ENCODE measurements at regions not wholly inside any gene's neighbourhood (a gene's known extent, or its start where the extent isn't known, plus 50 kb on each side); places are given as distances from the start of the nearest gene placed in this dataset.

- peak; percentile 11 for DNase-seq (ENCODE audit: low spot score)
Measured at GRCh38 chr3:102235679-102236078, 199.1 kb upstream of the ZPLD1 start.

- DNase-seq (ENCODE audit: low spot score), result no peak
Measured at GRCh38 chr3:102237181-102237580, 197.6 kb upstream of the ZPLD1 start.

- DNase-seq (ENCODE audit: low spot score), result no peak
Measured at GRCh38 chr3:102237838-102238237, 197.0 kb upstream of the ZPLD1 start.

DNA sequence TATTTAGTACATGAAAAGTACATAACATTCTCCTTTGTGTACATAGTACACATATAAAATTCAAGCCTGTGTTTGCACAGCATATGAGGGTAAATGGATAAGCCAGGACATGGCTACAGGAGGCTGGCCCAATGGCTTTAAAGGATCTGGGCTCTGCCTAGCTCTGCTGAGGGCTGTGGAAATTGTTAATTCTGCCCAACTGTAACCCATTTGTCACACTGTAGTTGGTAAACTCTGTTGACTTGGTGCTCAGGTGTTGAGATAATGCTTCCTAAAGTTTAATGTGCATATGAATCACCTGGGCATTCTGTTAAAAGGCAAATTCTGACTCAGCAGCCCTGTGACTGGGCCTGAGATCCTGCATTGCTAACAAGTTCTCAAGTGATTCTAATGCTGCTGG, 196.5 kb upstream of the ZPLD1 start:
- peak; percentile 51 for DNase-seq (ENCODE audit: low spot score)

- DNase-seq (ENCODE audit: low spot score), result no peak
Measured at GRCh38 chr3:102240720-102241119, 194.1 kb upstream of the ZPLD1 start.

DNA sequence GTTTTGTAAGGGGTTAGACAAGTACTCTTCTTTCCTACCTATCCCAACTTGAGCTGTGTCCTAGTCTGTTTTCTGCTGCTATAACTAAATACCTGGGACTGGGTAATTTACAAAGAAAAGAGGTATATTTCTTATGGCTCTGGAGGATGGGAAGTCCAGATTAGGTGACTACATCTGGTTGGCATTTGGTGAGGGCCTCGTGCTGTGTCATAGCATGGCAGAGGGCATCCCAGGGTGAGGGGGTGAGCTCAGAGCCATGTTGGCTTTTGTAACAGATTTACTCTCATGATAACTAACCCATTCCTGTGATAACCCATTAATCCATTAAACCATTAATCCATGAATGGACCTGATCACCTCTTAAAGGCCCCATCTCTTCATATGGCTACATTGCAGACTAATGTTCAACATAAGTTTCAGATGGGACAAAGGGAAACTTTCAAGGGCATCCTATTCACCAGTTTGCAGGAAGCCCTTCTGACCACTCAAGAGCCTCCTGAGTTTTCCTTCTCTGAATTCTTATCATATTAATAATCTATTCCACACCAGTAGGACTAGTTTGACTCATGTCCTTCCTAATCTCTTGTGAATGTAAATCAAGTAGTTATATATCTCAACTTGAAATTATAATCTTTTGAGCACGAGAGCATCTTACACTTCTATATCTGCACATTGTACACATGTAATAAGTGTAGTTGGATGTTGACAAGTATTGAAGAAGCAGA, 185.7 kb upstream of the ZPLD1 start:
- DNase-seq (ENCODE audit: low spot score), result peak; percentile 5

GRCh38 chr3:102255736-102256135, 179.1 kb upstream of the ZPLD1 start:
- no peak for DNase-seq (ENCODE audit: low spot score)

DNA sequence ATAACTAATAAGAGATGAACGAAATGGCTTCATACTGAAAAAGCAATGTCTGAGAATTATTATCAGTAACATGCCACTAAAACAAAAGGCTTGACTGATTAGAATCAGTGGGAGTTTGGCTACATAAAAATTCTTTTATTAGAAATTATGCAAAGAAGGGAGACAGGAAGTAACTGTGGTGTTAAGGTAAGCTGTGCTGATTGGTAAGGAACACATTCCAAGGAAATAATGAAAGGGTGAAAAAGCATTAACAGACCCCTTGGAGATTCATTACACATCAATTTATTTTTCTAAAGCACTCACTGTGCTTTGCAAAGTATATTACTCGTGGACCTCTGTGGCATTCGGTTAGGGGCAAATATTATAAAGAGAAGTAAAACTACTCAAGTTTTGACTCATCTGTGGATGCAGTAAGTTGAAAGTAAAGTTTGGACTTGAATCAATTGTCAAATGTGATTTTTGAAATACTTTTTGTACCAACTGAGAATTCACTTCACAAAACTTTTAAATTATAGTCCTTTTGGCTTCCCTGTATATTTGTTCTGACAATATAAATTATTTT, 176.1 kb upstream of the ZPLD1 start:
- DNase-seq (ENCODE audit: low spot score), result no peak

DNA sequence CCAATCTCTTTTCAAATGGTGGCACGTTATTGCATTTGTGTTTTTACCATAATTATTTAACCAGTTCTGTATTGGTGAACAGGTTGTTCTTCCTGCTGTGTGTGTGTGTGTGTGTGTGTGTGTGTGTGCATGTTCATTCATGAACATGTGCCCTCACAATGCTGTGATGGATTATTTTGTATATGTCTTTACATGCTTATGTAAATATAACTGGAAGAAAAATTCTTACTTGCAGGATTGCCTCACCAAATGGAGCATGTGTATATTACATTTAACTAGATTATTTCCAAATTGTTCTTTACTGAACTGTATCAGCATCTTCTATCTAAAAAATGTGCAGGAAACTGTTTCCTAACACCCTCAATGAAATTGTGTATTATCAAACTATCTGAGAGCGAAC, 175.2 kb upstream of the ZPLD1 start:
- no peak for DNase-seq (ENCODE audit: low spot score)

DNA sequence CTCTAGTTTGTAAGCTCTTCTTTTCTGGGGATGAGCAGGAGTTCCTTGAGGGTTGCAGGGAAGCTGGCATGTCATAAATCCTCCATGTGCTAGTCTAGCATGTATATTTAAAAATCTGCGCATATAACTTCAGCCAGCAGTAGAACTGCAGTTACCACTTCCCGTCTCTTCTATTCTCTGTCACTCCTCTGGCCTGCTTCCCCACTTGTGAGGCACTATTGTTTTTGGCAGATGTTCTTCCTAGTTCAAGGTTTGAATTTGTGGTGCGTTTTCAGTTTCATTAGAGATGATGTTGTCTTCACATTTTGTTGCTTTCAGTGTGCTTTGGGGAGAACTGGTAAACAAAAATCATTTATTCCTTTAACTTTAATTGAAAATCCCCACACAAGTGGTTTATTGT, 169.1 kb upstream of the ZPLD1 start:
- no peak for DNase-seq (ENCODE audit: low spot score)

DNA sequence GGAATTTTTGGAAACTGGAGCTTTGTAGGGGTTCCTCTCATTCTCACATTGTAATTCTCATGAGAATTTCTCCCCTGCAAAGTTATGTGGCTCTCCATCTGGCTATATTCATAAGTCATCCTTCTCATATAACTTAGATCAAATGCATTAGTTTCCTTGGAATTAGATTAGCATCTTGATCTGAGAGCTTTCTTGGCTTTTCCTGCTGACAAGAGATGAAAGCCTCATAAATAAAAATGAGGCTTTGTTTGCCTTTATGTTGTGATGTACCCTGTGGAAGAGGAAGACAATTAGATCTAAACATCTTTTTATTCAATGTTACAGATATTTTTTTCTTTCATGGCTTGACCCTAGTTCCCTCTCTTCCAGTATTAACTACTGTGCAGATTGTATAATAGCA, 165.4 kb upstream of the ZPLD1 start:
- no peak for DNase-seq (ENCODE audit: low spot score)

DNA sequence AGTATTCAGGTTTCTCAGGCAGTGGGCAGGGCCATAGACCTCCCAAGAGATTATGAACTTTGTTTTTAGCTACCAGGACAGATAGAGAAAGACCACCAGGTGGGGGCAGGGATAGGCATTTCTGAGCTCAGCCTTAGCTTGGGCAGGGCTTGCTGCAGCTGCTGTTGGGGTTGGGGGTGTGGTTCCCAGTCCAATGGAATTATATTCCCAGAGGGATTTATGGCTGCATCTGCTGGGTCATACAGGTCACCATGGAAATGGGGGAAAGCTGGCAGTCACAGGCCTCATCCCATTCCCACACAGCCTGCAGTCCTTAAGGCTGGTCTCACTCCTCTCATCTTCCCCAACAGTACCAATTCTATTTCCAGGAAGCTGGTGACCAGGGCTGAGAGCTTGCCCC, 144.6 kb upstream of the ZPLD1 start:
- DNase-seq (ENCODE audit: low spot score), result no peak

GRCh38 chr3:102295756-102296155, 139.1 kb upstream of the ZPLD1 start:
- no peak for DNase-seq (ENCODE audit: low spot score)

DNA sequence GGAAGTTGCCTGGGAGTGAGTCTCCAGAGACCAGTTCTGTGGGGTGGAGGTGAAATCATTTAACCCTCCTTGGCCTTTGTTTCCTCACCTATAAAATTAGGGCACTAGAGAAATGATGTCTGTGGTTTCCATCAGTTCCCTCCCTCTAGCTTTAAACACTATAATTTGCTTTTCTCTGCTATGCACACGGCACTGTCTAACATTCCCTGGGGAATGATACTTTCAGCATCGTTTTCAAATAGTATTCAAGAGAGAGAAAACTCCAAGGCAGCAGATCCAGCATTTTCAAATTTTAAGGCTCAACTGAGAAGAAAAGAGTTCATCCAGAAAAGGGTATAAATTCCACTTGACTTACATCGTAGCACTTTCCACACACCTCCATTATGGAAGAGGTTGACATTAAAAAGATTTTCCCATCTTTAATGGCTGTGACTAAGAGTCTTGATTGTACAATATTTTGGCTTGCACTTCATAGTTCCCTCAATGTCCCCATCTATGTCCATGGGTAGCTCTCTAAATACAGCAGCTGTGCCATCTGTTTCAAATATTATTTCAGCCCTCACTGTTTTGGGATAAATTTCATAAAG, 137.7 kb upstream of the ZPLD1 start:
- DNase-seq (ENCODE audit: low spot score), result no peak

- DNase-seq (ENCODE audit: low spot score), result peak; percentile 3
Measured at GRCh38 chr3:102299125-102299877, 135.5 kb upstream of the ZPLD1 start.

- no peak for DNase-seq (ENCODE audit: low spot score)
Measured at GRCh38 chr3:102301155-102301880, 133.5 kb upstream of the ZPLD1 start.

GRCh38 chr3:102302020-102302419, 132.8 kb upstream of the ZPLD1 start:
- no peak for DNase-seq (ENCODE audit: low spot score)

GRCh38 chr3:102304550-102304949, 130.3 kb upstream of the ZPLD1 start:
- DNase-seq (ENCODE audit: low spot score), result no peak

GRCh38 chr3:102307442-102307841, 127.4 kb upstream of the ZPLD1 start:
- no peak for DNase-seq (ENCODE audit: low spot score)

GRCh38 chr3:102329066-102329465, 105.7 kb upstream of the ZPLD1 start:
- DNase-seq (ENCODE audit: low spot score), result no peak

GRCh38 chr3:102329561-102329960, 105.3 kb upstream of the ZPLD1 start:
- DNase-seq (ENCODE audit: low spot score), result no peak

DNA sequence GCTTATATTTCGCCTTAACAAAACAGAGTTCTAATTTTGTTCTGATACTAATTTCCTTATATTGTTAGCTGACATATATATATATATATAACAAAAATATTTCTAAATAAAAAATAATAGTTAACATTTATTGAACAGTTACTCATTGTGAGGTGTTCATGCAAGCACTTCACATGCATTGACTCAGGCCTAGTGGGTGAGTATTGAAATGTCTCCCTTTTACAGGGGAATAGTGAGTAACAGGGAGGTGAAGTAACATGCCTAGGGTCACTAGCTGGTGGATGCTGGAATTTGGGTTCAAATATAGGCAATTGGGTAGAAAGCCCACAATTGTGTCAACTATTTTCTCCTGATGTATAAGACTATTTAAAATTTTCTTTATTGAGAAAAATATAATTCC, 102.6 kb upstream of the ZPLD1 start:
- DNase-seq (ENCODE audit: low spot score), result peak; percentile 15
